ENCODE measurements at regions not wholly inside any gene's neighbourhood (a gene's known extent, or its start where the extent isn't known, plus 50 kb on each side); places are given as distances from the start of the nearest gene placed in this dataset.

DNA sequence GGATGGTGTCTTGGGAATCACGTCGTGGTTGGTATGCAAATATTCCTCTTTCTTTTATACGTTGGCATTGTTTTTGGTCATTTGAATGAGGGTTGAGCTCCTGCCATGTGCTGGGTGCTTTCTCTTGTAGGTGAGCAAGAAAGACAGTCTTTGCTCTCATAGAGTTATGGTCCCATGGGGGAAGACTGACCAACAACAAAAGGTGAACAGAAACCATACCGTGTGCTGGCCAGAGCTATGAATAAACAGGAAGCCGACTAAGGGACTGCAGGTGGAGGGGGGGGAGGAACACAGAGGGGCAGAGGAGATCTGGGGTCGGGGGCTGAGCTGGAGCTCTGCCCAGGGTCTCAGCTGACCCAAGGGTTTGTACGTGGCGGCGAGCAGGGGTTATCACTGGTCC is 245.3 kb downstream of the CTTN start:
- TF ChIP-seq, protein P1, sequence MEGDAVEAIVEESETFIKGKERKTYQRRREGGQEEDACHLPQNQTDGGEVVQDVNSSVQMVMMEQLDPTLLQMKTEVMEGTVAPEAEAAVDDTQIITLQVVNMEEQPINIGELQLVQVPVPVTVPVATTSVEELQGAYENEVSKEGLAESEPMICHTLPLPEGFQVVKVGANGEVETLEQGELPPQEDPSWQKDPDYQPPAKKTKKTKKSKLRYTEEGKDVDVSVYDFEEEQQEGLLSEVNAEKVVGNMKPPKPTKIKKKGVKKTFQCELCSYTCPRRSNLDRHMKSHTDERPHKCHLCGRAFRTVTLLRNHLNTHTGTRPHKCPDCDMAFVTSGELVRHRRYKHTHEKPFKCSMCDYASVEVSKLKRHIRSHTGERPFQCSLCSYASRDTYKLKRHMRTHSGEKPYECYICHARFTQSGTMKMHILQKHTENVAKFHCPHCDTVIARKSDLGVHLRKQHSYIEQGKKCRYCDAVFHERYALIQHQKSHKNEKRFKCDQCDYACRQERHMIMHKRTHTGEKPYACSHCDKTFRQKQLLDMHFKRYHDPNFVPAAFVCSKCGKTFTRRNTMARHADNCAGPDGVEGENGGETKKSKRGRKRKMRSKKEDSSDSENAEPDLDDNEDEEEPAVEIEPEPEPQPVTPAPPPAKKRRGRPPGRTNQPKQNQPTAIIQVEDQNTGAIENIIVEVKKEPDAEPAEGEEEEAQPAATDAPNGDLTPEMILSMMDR (conservative IDR thresholded peaks at IDR 0.05; ENCODE audit: low read depth, low read length), result no peak
- TF ChIP-seq EZH2 (IDR thresholded peaks at IDR 0.05; ENCODE audit: borderline replicate concordance, low read depth, low read length, poor library complexity, severe bottlenecking), result no peak

All from A673 (cell line).